ENCODE measurements at regions not wholly inside any gene's neighbourhood (a gene's known extent, or its start where the extent isn't known, plus 50 kb on each side); places are given as distances from the start of the nearest gene placed in this dataset.
"Not testable (repeated sequence)": the region's sequence is repeated elsewhere in the genome, so short reads cannot be mapped to it uniquely, and the experiment has no call there.

- DNase-seq = no peak
These were observed 369.2 kb upstream of the NRP1 start for GRCh38 chr10:33703501-33704213.

GRCh38 chr10:33698033-33698432 is 363.6 kb upstream of the NRP1 start:
- no peak for DNase-seq

DNA sequence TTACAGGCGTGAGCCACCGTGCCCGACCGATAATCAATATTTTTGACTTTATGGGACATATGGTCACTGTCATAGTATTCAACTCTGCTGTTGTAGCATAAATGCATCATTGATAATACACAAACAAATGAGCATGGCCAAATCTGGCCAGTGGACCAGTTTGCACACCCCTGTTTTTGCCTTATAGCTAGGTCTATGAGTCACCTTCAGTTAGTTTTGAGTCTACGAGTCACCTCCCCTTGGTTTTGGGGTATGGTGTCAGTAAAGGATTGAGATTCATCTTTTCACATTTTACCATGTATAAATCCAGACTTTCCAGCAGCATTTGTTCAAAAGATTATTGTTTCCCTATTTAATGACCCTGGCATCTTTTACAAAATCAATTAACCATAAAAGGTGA is 362.5 kb upstream of the NRP1 start:
- no peak for DNase-seq

GRCh38 chr10:33695536-33695935 is 361.1 kb upstream of the NRP1 start:
- no peak for DNase-seq

- not testable (repeated sequence) for DNase-seq
These were observed 356.1 kb upstream of the NRP1 start for GRCh38 chr10:33690536-33690935.

GRCh38 chr10:33688506-33688905 is 354.0 kb upstream of the NRP1 start:
- no peak for DNase-seq

GRCh38 chr10:33684211-33684611 is 349.7 kb upstream of the NRP1 start:
- DNase-seq = no peak

DNA sequence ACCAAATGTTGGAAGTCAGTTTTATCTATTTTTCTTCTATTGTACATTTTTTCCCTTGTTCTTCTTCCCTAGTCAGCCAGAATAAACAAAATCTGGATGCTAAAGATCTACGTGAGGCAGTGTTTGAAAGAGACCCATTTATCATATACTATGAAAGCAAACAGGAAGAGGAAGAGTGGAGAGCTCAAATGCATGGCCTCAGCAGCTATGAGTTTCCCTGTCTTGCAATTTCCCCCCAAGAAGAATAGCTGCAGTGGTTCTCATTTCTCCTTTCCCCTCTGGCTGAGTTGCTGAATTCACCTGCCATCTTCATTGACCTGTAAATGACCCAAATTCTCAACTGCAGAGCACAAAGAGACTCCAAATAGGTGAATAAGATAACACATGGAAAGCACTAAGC is 347.1 kb upstream of the NRP1 start:
- no peak for DNase-seq

DNA sequence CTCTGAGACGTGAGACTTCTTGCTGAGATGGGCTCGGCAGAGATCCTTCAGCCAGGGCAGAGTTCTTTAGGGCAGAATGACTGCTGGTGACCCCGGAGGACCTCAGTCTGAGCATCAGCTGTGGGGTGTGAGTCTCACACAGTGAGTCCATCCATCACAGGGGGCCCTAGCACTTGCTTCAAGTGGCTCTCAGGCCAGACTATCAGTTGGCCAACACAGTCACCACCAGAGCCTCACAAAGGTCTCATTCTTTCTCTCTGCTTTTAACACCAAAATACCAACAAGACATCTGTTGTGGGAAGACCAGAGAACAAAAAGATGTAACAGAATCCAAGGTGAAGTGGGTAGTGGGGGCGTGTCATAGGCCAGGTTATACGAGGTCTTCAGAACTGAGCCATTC is 345.6 kb upstream of the NRP1 start:
- no peak for DNase-seq

GRCh38 chr10:33676606-33677339 is 342.3 kb upstream of the NRP1 start:
- DNase-seq = no peak

- no peak for DNase-seq
These were observed 340.6 kb upstream of the NRP1 start for GRCh38 chr10:33674986-33675599.

DNA sequence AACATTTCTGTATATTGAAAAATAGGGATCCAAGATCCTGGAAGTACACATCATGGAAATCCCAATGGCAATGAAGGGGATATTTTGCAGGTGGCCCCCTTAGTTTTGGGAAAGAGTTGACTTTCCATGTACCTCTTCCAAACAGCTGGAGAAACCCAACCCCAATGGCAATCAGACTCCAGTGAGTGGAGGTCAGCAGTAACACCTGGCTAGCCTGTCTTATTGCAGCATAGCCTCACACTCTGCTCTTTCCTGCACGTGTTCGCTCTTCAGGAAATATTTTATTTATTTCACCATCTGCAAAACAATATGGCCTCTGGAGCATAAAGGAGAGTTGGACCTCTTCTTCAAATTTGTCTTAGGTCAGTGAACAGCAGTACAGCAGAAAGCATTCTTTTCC is 340.0 kb upstream of the NRP1 start:
- no peak for DNase-seq

DNA sequence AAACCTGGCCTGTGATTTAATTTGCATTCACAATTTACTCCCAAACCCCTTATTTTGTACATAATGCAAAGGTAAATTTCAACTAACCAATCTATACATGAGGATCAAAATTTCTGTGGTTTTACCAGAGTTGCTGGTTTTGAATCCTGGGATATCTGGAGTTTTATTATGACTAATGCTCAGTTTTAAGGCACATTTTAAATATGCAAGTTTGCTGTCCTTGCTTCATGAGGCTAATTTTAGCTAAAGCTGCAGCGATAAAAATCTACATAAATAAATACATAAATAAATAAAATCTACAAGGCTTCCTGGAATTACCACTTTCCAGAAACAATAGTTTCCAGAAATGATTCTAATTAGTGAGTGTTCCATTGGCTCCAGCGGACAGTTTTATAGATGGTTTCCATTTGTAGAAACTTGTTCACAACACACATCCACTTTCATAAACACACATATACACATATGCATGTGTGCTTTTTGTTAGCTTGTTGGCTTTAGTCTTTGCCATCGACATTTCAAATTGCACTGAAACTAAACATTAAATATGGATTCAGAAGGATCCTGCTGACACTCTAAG is 339.5 kb upstream of the NRP1 start:
- DNase-seq = no peak

GRCh38 chr10:33669904-33670303 is 335.4 kb upstream of the NRP1 start:
- no peak for DNase-seq

DNA sequence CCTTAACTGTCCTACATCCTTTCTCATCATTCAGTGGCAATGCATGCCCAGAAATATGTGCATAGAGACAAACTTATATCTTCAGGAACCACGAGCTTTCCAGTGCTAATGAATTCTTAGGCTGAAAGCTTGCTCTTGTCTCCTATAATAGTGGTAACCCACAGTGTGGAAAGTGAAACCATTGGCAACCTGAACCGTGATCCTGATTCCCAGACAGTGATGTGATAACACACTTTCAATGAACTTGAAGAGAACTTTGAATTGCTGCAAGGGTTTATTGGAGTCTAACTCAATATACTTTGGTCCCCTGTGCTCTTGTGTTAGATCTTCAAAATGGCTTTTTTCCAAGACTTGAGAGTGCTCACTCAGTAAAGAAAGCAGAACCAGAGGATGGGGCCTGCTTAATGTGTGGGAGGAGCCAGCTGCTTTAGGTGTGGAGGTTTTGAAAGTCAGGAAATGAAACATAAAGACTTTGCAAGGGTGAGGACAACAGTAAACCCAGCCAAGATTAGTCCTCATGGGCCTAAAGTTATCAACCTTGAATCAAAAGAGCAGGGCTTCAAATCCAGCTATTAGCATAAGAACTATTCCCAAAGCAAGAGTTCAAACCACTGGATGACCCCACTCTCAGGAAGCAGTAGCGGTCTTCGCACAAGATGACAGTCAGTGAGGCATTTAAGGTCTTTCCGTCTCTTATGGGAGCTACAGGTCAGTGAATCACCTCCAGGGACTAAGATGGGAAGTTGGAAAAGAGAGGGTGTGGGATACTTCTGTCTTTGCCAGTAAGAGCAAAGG is 332.4 kb upstream of the NRP1 start:
- no peak for DNase-seq

- no peak for DNase-seq
These were observed 331.0 kb upstream of the NRP1 start for GRCh38 chr10:33665501-33665900.

DNA sequence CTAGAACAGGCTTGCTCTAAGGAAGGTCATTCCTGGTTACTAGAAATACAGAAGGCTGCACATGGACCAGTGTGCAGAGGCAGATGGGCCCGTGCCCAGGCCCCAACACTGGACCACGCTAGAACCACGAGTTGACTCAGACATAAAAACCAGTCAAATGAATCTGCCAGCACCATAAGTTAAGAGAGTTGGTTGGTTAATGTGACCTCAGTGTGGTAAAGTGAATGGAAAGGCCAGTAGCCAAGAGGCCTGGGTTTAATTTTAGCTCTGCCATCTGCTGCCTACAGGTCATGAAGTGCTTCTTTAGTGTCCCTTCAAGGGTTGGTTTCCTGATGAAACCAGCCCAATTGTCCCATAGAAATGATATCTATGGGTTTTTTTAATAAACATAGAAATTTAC is 329.6 kb upstream of the NRP1 start:
- no peak for DNase-seq

DNA sequence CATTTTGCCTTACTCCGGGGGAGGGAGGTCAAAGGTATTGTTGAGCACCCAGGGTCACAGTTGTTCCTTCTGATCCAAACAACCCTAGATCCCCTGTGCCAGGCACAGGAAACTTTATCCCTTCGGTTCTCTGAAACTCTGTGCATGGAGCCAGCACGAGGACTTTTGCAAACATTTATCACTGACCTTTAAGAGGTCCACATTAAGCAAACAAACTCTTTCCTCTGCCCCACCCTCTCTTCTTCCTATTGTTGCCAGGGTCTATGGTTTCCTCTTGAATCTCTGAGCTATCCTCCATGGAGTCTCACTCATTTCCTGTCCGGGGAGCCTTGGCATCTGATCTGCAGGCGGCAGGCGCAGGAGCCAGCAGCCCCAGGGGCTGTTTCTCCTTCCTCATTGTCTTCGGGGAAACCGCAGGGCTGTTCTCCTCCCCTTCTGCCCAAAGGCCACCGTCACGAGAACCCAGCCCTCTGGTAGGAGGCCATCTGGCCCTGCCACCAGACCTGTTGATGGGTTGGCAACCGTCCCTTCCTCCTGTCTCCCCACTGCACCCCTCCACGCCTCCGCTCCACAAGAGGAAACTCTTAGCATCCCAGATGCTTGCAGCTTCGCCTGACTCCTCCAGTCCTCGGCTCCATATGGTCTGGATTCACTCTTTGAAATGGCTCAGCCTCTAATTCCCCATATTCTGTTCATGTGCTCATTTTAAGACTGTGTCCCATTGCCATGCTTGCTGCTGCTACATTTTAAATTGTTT is 327.3 kb upstream of the NRP1 start:
- no peak for DNase-seq

GRCh38 chr10:33660329-33660728 is 325.9 kb upstream of the NRP1 start:
- DNase-seq = no peak

- DNase-seq = no peak
These were observed 323.4 kb upstream of the NRP1 start for GRCh38 chr10:33657913-33658312.

DNA sequence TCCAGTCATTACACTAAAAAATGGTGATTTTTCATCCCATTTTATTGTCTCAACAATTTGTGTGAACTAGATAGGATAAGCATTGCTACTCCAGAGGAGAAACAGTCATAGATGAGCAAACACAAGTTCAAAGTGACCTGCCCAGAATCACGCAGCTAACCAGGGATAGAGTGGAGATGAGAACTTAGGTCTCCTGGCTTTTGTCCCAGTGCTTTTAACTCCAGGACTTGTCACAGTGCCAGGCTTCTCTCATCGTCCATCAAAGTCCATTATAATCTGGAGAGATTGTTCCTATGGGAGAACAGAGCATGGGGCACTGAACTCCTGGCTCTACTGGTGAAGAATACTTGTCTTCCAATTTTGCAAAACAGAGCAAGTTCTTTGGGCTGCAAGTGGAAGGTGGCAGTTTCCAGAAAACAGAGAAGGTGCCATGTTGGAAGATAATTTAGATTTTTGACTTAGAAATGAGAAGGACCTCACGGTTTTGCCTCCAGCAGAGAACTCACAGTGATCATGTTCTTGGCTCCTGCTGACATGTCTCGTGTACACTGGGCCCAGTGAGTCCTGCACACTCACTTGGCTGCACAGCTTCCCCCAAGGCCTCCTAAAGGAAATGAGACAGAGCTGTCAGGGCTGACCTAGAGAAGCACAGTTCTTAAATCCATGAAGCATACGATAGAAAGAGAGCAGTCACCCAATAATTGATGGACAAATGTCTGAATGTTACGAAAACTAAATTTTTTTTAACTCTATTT is 322.9 kb upstream of the NRP1 start:
- no peak for DNase-seq

All from left kidney (tissue), 1 donor.